GM12878 (cell line): ENCODE measurements at regions not wholly inside any gene's neighbourhood (a gene's known extent, or its start where the extent isn't known, plus 50 kb on each side); places are given as distances from the start of the nearest gene placed in this dataset.
A peak's percentile ranks its signal among the peaks of the same experiment; 100 is the strongest.

Experiments used
- ATAC-seq: fragments of 200-7000 bp; cut with Tn5 transposase; 3 replicates; pipeline ENCODE4 v1.9.1; 2020; ENCODE audit warnings: mild to moderate bottlenecking, moderate library complexity
- BruUV-seq: library from RNA; stranded (reverse); fragments of 400-500 nt; replicated peaks from 2 replicates; lab custom pipeline; 2021; lab: Mats Ljungman, UMichigan
- CTCF ChIA-PET: fragments of 300-600 bp; sonication (Branson Sonifier 250); formaldehyde crosslinking; extraction: SDS; loops from one replicate; lab custom pipeline; 2021; ENCODE audit warnings: inconsistent platforms; lab: Yijun Ruan, JAX
- POLR2A ChIA-PET: fragments of 350-600 bp; formaldehyde crosslinking; extraction: SDS; loops from one replicate; lab custom pipeline; 2021; ENCODE audit warnings: inconsistent platforms; lab: Charles Lee
- RAD21 ChIA-PET: fragments of 300-600 bp; sonication (Branson Sonifier 250); formaldehyde crosslinking; loops from one replicate; lab custom pipeline; 2023; ENCODE audit warnings: antibody characterized with exemption; ENCODE audit not compliant: unreplicated experiment; lab: Charles Lee
- SMC1A ChIA-PET: fragments of 300-600 bp; sonication (Branson Sonifier 250); formaldehyde crosslinking; loops from one replicate; lab custom pipeline; 2023; ENCODE audit not compliant: unreplicated experiment, uncharacterized antibody; lab: Charles Lee
- DNase-seq: peaks from one replicate; pipeline ENCODE4 v3.0.0-alpha.2; 2011; ENCODE audit warnings: low read depth, low spot score
- FAIRE-seq: peaks from 3 replicates; lab custom pipeline; 2011; peaks lifted over from hg19 to GRCh38; lab: Jason Lieb, UNC
- H2AFZ ChIP-seq: 2 replicates; pipeline ENCODE4 v1.6.0; 2011; ENCODE audit warnings: low read depth, low read length, control low read depth; ENCODE audit not compliant: control insufficient read depth
- H3K27ac ChIP-seq: 2 replicates; pipeline ENCODE4 v1.5.1; 2011; ENCODE audit warnings: control low read depth; ENCODE audit not compliant: control insufficient read depth, insufficient read depth
- H3K27me3 ChIP-seq, 2 experiments: replicated peaks in 1 of 2; 2 replicates each; pipeline versions ENCODE4 v1.6.0 to v1.6.1; 2011; ENCODE audit warnings: low read length in 1 of 2; ENCODE audit not compliant: control insufficient read depth in 2 of 2, insufficient read depth in 2 of 2
- H3K36me3 ChIP-seq, 2 experiments: 2 replicates each; pipeline ENCODE4 v1.5.1; 2011; ENCODE audit warnings: low read length in 1 of 2; ENCODE audit not compliant: control insufficient read depth in 2 of 2, insufficient read depth in 2 of 2
- H3K4me1 ChIP-seq: 2 replicates; pipeline ENCODE4 v1.6.1; 2011; ENCODE audit warnings: mild to moderate bottlenecking, low read length, moderate library complexity, mixed read lengths; ENCODE audit not compliant: control insufficient read depth, insufficient read depth
- H3K4me2 ChIP-seq: 2 replicates; pipeline ENCODE4 v1.6.0; 2011; ENCODE audit warnings: control low read depth; ENCODE audit not compliant: control insufficient read depth, insufficient read depth
- H3K4me3 ChIP-seq: fragments of 200-600 bp; sonication (generic); 2 replicates; pipeline ENCODE4 v1.5.1; 2016
- H3K79me2 ChIP-seq: 2 replicates; pipeline ENCODE4 v1.6.0; 2011; ENCODE audit warnings: low read length; ENCODE audit not compliant: control insufficient read depth, insufficient read depth
- H3K9ac ChIP-seq: 2 replicates; pipeline ENCODE4 v1.8.0; 2011; ENCODE audit warnings: low read length, control low read depth, mixed read lengths; ENCODE audit not compliant: control insufficient read depth, insufficient read depth
- H3K9me3 ChIP-seq: replicated peaks from 3 replicates; pipeline ENCODE4 v1.5.1; 2011; ENCODE audit warnings: mild to moderate bottlenecking, low read length; ENCODE audit not compliant: control insufficient read depth, insufficient read depth
- H4K20me1 ChIP-seq: 2 replicates; pipeline ENCODE4 v1.6.0; 2011; ENCODE audit not compliant: control insufficient read depth, insufficient read depth
- EED ChIP-seq: sonication (generic); IDR thresholded peaks from 2 replicates; pipeline ENCODE4 v1.6.1; 2016; ENCODE audit warnings: antibody characterized with exemption, low read depth
- HDAC2 ChIP-seq: fragments of 200-600 bp; sonication (generic); IDR thresholded peaks from 2 replicates; pipeline ENCODE4 v1.6.1; 2017
- KDM1A ChIP-seq: fragments of 200-600 bp; sonication (generic); IDR thresholded peaks from 2 replicates; pipeline ENCODE4 v1.6.1; 2016; ENCODE audit warnings: borderline replicate concordance
- NFYB ChIP-seq: IDR thresholded peaks from 2 replicates; pipeline ENCODE4 v1.6.1; 2011; ENCODE audit warnings: low read depth, mild to moderate bottlenecking, low read length, improper control_type of control experiment, moderate library complexity; ENCODE audit not compliant: insufficient read depth
- RFX5 ChIP-seq: IDR thresholded peaks from 2 replicates; pipeline ENCODE4 v1.6.1; 2011; ENCODE audit warnings: low read depth, low read length, improper control_type of control experiment
- SP1 ChIP-seq: IDR thresholded peaks from one replicate; pipeline ENCODE4 v1.6.1; 2011; ENCODE audit warnings: low read depth, low read length
- STAT3 ChIP-seq: IDR thresholded peaks from 2 replicates; pipeline ENCODE4 v1.6.1; 2011; ENCODE audit warnings: low read depth, low read length, improper control_type of control experiment
- ZBED1 ChIP-seq: IDR thresholded peaks from 2 replicates; pipeline ENCODE4 v1.6.1; 2016; ENCODE audit warnings: borderline replicate concordance
- WGBS: methylation state at CpG from one replicate; pipeline ENCODE4 v1.1.6; 2016; ENCODE audit warnings: low lambda C conversion rate; ENCODE audit not compliant: insufficient replicate concordance, insufficient coverage; ENCODE audit errors: missing lambda C conversion rate; 5-methylcytosine and 5-hydroxymethylcytosine counted together
- in situ Hi-C: fragments of 300-500 bp; cut with MboI; formaldehyde crosslinking; loops from 9 replicates; pipeline ENCODE4 v1.14.3; 2018; ENCODE audit warnings: mixed read lengths
- intact Hi-C: fragments of 100-400 bp; cut with micrococcal nuclease; formaldehyde crosslinking; loops from one replicate; pipeline ENCODE4 v1.14.2; 2022; ENCODE audit not compliant: unreplicated experiment
- TF ChIP-seq, protein P1 (sequence below): fragments of 450-650 bp; formaldehyde crosslinking; IDR thresholded peaks from 2 replicates; pipeline ENCODE4 v1.4.0; 2022; ENCODE audit warnings: mild to moderate bottlenecking, moderate library complexity
- TF ChIP-seq, protein P2 (sequence below): fragments of 450-650 bp; IDR thresholded peaks from 2 replicates; pipeline ENCODE4 v1.6.1; 2017; ENCODE audit warnings: mild to moderate bottlenecking, moderate library complexity

DNA sequence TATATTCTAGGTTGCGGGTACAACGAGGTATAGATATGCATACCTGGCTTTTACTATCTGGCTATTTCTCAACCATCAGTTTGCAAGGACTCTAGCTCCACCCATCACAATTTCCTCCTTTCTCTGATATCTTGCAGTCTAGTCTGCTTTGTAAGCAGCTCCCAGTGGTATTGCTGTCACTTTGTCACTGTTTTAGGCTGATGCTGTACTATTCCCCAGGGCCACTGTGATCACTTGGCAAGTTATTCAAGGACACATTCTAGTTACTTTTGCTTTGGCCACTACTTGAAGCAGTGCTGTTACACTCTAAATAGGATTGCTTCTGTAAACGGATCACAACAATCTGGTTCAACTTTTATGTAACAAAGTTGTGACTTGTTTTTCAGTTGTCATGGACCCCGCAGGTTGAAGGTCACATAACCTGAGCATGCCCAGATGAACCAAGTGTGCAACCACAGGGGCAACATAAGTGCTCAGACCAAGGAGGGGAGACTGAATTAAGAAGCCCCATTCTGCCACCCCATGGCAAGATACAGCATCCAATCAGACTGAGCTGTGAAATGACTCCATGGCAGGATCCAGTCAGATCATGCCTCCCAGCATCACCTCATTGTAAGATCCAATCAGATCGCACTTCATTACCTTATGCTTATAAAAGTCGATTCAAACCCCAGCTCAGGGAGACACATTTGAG is 588.4 kb upstream of the CITED2 start:
- SMC1A ChIA-PET: interaction anchor here (0.9 to 1.0 kb wide), 2 partner anchors 80 to 593 kb away, joined by 3 to 5 read pairs; no protein-coding TSS in a partner anchor
- Histone ChIP-seq H3K9me3 (no peaks in the 10 kb centered on the region), H3K9ac (no peak overlapping the region), H3K4me2 (no peak overlapping the region), H3K27ac (no peak overlapping the region), H3K36me3 (no peaks in the 10 kb centered on the region), H2AFZ (no peak overlapping the region), H3K27me3 (no peaks in the 10 kb centered on the region), H3K4me1 (no peaks in the 10 kb centered on the region), H3K79me2 (no peaks in the 10 kb centered on the region), H4K20me1 (no peaks in the 10 kb centered on the region), H3K4me3 (no peak overlapping the region)
- ATAC-seq (no peak), DNase-seq (no peak), FAIRE-seq (no peak)
- CTCF ChIA-PET: interaction anchor here (0.9 to 1.9 kb wide), 3 partner anchors 18 to 593 kb away, joined by 3 to 6 read pairs (median 4); no protein-coding TSS in a partner anchor
- no TSS peak for BruUV-seq
- in situ Hi-C loops: no loop called here
- POLR2A ChIA-PET: no interaction called here
- intact Hi-C loops: no loop called here
- RAD21 ChIA-PET: interaction anchor here (1.0 kb wide), 1 partner anchor 593 kb away, joined by 4 read pairs; no protein-coding TSS in a partner anchor
- 44% methylated on average over 6 of the region's 6 CpGs for WGBS
- TF ChIP-seq ZBED1: no peak
- no peak for TF ChIP-seq SP1
- TF ChIP-seq NFYB: 0 out of 2 replicates have a peak, but pooled peaks have one; percentile 23

DNA sequence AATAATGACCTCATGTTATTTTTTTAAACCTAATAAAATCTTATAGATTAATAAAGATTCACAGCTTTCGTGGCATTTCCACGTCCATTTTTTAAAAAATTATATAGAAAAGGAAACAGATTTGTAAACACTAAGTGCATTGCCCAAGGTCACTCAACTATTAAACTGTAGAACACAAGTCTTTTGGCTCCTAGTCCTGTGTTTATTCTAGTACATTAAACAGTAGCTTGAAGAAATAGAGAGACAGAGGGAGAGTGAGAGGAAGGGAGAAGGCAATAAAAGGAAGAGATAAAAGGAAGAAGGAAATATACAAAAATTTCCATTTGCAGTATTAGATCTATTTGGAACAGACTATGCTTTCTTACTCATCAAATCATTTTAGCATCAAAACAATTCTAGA is 586.7 kb upstream of the CITED2 start:
- no peak overlapping the region for H2AFZ ChIP-seq
- TF ChIP-seq EED (no peak), HDAC2 (no peak), RFX5 (no peak), STAT3 (no peak), KDM1A (no peak)
- TF ChIP-seq, protein P1, sequence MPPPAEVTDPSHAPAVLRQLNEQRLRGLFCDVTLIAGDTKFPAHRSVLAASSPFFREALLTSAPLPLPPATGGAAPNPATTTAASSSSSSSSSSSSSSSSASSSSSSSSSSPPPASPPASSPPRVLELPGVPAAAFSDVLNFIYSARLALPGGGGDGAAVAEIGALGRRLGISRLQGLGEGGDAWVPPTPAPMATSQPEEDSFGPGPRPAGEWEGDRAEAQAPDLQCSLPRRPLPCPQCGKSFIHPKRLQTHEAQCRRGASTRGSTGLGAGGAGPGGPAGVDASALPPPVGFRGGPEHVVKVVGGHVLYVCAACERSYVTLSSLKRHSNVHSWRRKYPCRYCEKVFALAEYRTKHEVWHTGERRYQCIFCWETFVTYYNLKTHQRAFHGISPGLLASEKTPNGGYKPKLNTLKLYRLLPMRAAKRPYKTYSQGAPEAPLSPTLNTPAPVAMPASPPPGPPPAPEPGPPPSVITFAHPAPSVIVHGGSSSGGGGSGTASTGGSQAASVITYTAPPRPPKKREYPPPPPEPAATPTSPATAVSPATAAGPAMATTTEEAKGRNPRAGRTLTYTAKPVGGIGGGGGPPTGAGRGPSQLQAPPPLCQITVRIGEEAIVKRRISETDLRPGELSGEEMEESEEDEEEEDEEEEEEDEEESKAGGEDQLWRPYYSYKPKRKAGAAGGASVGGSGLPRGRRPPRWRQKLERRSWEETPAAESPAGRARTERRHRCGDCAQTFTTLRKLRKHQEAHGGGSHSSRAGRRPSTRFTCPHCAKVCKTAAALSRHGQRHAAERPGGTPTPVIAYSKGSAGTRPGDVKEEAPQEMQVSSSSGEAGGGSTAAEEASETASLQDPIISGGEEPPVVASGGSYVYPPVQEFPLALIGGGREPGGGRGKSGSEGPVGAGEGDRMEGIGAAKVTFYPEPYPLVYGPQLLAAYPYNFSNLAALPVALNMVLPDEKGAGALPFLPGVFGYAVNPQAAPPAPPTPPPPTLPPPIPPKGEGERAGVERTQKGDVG (CRISPR knock-in tag): no peak
- TF ChIP-seq, protein P2, sequence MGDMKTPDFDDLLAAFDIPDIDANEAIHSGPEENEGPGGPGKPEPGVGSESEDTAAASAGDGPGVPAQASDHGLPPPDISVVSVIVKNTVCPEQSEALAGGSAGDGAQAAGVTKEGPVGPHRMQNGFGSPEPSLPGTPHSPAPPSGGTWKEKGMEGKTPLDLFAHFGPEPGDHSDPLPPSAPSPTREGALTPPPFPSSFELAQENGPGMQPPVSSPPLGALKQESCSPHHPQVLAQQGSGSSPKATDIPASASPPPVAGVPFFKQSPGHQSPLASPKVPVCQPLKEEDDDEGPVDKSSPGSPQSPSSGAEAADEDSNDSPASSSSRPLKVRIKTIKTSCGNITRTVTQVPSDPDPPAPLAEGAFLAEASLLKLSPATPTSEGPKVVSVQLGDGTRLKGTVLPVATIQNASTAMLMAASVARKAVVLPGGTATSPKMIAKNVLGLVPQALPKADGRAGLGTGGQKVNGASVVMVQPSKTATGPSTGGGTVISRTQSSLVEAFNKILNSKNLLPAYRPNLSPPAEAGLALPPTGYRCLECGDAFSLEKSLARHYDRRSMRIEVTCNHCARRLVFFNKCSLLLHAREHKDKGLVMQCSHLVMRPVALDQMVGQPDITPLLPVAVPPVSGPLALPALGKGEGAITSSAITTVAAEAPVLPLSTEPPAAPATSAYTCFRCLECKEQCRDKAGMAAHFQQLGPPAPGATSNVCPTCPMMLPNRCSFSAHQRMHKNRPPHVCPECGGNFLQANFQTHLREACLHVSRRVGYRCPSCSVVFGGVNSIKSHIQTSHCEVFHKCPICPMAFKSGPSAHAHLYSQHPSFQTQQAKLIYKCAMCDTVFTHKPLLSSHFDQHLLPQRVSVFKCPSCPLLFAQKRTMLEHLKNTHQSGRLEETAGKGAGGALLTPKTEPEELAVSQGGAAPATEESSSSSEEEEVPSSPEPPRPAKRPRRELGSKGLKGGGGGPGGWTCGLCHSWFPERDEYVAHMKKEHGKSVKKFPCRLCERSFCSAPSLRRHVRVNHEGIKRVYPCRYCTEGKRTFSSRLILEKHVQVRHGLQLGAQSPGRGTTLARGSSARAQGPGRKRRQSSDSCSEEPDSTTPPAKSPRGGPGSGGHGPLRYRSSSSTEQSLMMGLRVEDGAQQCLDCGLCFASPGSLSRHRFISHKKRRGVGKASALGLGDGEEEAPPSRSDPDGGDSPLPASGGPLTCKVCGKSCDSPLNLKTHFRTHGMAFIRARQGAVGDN: no peak

More for the DNA sequence above, 586.7 kb upstream of the CITED2 start:
- ATAC-seq (no peak), FAIRE-seq (no peak), DNase-seq (no peak)
- Histone ChIP-seq H3K4me2 (no peak overlapping the region), H3K36me3 (no peaks in the 10 kb centered on the region), H3K9me3 (no peaks in the 10 kb centered on the region), H3K4me1 (no peaks in the 10 kb centered on the region), H3K27me3 (no peaks in the 10 kb centered on the region), H3K27ac (no peak overlapping the region), H3K4me3 (no peak overlapping the region), H3K79me2 (no peaks in the 10 kb centered on the region), H4K20me1 (no peaks in the 10 kb centered on the region), H3K9ac (no peak overlapping the region)
- 0% methylated on average over 2 of the region's 2 CpGs for WGBS
- POLR2A ChIA-PET: no interaction called here
- in situ Hi-C loops (no loop called here), intact Hi-C loops (no loop called here)
- no TSS peak for BruUV-seq
- SMC1A ChIA-PET: interaction anchor here (1.5 kb wide), 1 partner anchor 19 kb away, joined by 4 read pairs; no protein-coding TSS in a partner anchor
- RAD21 ChIA-PET: no interaction called here
- CTCF ChIA-PET: no interaction called here
